Neural cell (in vitro differentiated cells): ENCODE measurements at regions not wholly inside any gene's neighbourhood (a gene's known extent, or its start where the extent isn't known, plus 50 kb on each side); places are given as distances from the start of the nearest gene placed in this dataset.
"Not testable (repeated sequence)": the region's sequence is repeated elsewhere in the genome, so short reads cannot be mapped to it uniquely, and the experiment has no call there.

Source experiments
- H2AFZ ChIP-seq: fragments of 200-600, 300-800 bp; sonication (generic), shearing (Covaris generic); 2 replicates; pipeline ENCODE4 v1.6.0; 2014; ENCODE audit warnings: low read depth, mild to moderate bottlenecking, antibody characterized with exemption, low read length, moderate library complexity
- H3F3A ChIP-seq: fragments of 200-600 bp; shearing (Covaris generic); 2 replicates; pipeline ENCODE4 v1.6.1; 2016; ENCODE audit warnings: mild to moderate bottlenecking, moderate library complexity, mixed read lengths, antibody characterized with exemption, low read length; ENCODE audit not compliant: insufficient read depth, poor library complexity, severe bottlenecking
- H3K27ac ChIP-seq: fragments of 200-600, 300-800 bp; sonication (generic), shearing (Covaris generic); 2 replicates; pipeline ENCODE4 v1.5.1; 2014; ENCODE audit warnings: mild to moderate bottlenecking, low read length, moderate library complexity
- H3K27me3 ChIP-seq: fragments of 300-800, 200-600 bp; sonication (generic), shearing (Covaris generic); 2 replicates; pipeline ENCODE4 v1.6.0; 2014; ENCODE audit warnings: mild to moderate bottlenecking, low read depth, low read length, moderate library complexity; ENCODE audit not compliant: insufficient read depth
- H3K36me3 ChIP-seq: fragments of 300-800, 200-600 bp; sonication (generic), shearing (Covaris generic); 2 replicates; pipeline ENCODE4 v1.5.1; 2014; ENCODE audit warnings: mild to moderate bottlenecking, antibody characterized with exemption, low read length, moderate library complexity; ENCODE audit not compliant: insufficient read depth
- H3K4me2 ChIP-seq: fragments of 300-800, 200-600 bp; sonication (generic), shearing (Covaris generic); 2 replicates; pipeline ENCODE4 v1.6.0; 2014; ENCODE audit warnings: mild to moderate bottlenecking, low read length
- H3K4me3 ChIP-seq: fragments of 300-800, 200-600 bp; sonication (generic), shearing (Covaris generic); 2 replicates; pipeline ENCODE4 v1.5.1; 2014; ENCODE audit warnings: mild to moderate bottlenecking, low read length, moderate library complexity
- H3K79me2 ChIP-seq: fragments of 200-600 bp; shearing (Covaris generic); replicated peaks from 2 replicates; pipeline ENCODE4 v1.6.0; 2014; ENCODE audit warnings: mild to moderate bottlenecking, low read length, moderate library complexity; ENCODE audit not compliant: insufficient read depth
- H3K9ac ChIP-seq: fragments of 300-800, 200-600 bp; sonication (generic), shearing (Covaris generic); 2 replicates; pipeline ENCODE4 v1.6.1; 2016; ENCODE audit warnings: mild to moderate bottlenecking, low read length, mixed read lengths
- H3K9me2 ChIP-seq: fragments of 200-600 bp; shearing (Covaris generic); 2 replicates; pipeline ENCODE4 v1.6.1; 2016; ENCODE audit warnings: mild to moderate bottlenecking, low read length, mixed read lengths; ENCODE audit not compliant: insufficient read depth
- H3K9me3 ChIP-seq: fragments of 200-600, 300-800 bp; sonication (generic), shearing (Covaris generic); 2 replicates; pipeline ENCODE4 v1.6.1; 2016; ENCODE audit warnings: mild to moderate bottlenecking, mixed run types, low read length, moderate library complexity, mixed read lengths
- H4K20me1 ChIP-seq: fragments of 200-600 bp; shearing (Covaris generic); 2 replicates; pipeline ENCODE4 v1.6.1; 2016; ENCODE audit warnings: mild to moderate bottlenecking, mixed run types; ENCODE audit not compliant: insufficient read depth
- EP300 ChIP-seq: fragments of 450-650 bp; conservative IDR thresholded peaks from 2 replicates; pipeline ENCODE4 v1.6.1; 2014; ENCODE audit warnings: antibody characterized with exemption, mild to moderate bottlenecking, moderate library complexity; ENCODE audit not compliant: poor library complexity, severe bottlenecking
- EZH2 ChIP-seq: fragments of 200-600, 300-800 bp; shearing (Covaris generic), sonication (generic); IDR thresholded peaks from 2 replicates; pipeline ENCODE4 v1.6.1; 2014; ENCODE audit warnings: antibody characterized with exemption, low read length, borderline replicate concordance, mild to moderate bottlenecking; ENCODE audit not compliant: insufficient read depth, poor library complexity, severe bottlenecking
- MXI1 ChIP-seq: fragments of 450-650 bp; conservative IDR thresholded peaks from 2 replicates; pipeline ENCODE4 v1.6.1; 2014; ENCODE audit warnings: antibody characterized with exemption, mild to moderate bottlenecking; ENCODE audit not compliant: poor library complexity, severe bottlenecking
- POLR2AphosphoS5 ChIP-seq: IDR thresholded peaks from 2 replicates; pipeline ENCODE4 v1.6.1; 2012
- RAD21 ChIP-seq: fragments of 450-650 bp; conservative IDR thresholded peaks from 2 replicates; pipeline ENCODE4 v1.6.1; 2014; ENCODE audit warnings: antibody characterized with exemption, mild to moderate bottlenecking, moderate library complexity
- SMC3 ChIP-seq: fragments of 450-650 bp; conservative IDR thresholded peaks from 2 replicates; pipeline ENCODE4 v1.6.1; 2014; ENCODE audit warnings: antibody characterized with exemption, mild to moderate bottlenecking, moderate library complexity; ENCODE audit not compliant: poor library complexity
- TAF1 ChIP-seq: IDR thresholded peaks from 2 replicates; pipeline ENCODE4 v1.6.1; 2012; ENCODE audit warnings: low read depth
- TF ChIP-seq, protein P1 (sequence below): fragments of 450-650 bp; IDR thresholded peaks from 2 replicates; pipeline ENCODE4 v1.5.1; 2014; ENCODE audit warnings: antibody characterized with exemption, mild to moderate bottlenecking, moderate library complexity; ENCODE audit not compliant: poor library complexity, severe bottlenecking
- TF ChIP-seq, protein P2 (sequence below): IDR thresholded peaks from 2 replicates; pipeline ENCODE4 v1.6.1; 2012; ENCODE audit warnings: borderline replicate concordance

DNA sequence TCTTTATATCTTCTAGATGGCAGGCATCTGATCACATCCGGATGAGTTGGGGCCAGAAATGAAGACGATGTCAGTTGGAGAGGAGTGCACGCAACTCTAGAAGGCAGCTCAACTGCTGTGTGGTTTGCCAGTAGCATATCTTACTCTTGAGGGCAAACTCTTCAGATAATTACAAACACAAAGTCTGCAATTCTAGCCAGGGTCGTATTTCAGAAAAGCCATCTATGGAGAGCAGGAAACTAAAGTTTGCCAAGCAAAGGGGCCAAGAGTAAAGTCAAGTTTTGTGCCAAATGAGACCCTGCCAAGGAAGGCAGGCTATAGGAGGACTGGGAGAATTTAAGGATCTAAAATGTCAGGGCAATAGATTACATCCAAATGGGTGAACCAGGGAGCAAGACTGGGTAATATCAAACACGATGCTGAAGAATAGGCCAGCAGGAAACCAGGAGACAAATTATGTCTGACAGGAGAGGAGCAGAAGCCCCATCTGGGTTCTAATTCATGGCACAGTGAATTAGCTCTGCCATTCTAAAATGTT is 312.5 kb upstream of the SEMA3C start:
- Histone ChIP-seq H3K27ac (peak overlapping the region; percentile 24), H3K36me3 (no peaks in the 10 kb centered on the region), H3F3A (peaks cover 3% of the 10 kb centered on the region), H3K27me3 (no peaks in the 10 kb centered on the region), H4K20me1 (no peaks in the 10 kb centered on the region), H3K9ac (peak overlapping the region; percentile 0), H3K79me2 (no peaks in the 10 kb centered on the region), H3K4me3 (no peak overlapping the region), H3K9me3 (no peaks in the 10 kb centered on the region), H2AFZ (no peak overlapping the region), H3K4me2 (no peak overlapping the region), H3K9me2 (no peaks in the 10 kb centered on the region)
- no peak for TF ChIP-seq EZH2
- TF ChIP-seq EP300: no peak
- no peak for TF ChIP-seq RAD21
- TF ChIP-seq, protein P1, sequence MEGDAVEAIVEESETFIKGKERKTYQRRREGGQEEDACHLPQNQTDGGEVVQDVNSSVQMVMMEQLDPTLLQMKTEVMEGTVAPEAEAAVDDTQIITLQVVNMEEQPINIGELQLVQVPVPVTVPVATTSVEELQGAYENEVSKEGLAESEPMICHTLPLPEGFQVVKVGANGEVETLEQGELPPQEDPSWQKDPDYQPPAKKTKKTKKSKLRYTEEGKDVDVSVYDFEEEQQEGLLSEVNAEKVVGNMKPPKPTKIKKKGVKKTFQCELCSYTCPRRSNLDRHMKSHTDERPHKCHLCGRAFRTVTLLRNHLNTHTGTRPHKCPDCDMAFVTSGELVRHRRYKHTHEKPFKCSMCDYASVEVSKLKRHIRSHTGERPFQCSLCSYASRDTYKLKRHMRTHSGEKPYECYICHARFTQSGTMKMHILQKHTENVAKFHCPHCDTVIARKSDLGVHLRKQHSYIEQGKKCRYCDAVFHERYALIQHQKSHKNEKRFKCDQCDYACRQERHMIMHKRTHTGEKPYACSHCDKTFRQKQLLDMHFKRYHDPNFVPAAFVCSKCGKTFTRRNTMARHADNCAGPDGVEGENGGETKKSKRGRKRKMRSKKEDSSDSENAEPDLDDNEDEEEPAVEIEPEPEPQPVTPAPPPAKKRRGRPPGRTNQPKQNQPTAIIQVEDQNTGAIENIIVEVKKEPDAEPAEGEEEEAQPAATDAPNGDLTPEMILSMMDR: no peak

DNA sequence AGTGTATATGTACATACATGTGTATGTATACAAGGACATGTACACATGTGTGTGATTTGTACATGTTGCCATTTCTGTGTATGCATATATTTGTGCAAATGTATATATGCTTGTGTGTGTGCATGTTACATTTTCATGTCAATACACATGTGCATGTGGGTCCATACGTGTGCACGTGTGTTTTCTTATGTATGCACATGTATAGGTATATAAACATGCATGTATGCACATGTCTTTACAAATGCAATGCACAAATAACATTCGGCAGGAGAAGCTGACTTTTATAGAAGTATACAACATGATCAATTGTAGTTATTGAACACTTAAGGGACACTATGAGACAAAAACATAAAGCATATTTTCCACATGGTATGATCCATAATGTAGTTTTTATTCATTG is 307.4 kb upstream of the SEMA3C start:
- no peak overlapping the region for H3K9ac ChIP-seq
- no peak overlapping the region for H3K27ac ChIP-seq
- H3K4me3 ChIP-seq: no peak overlapping the region
- H3F3A ChIP-seq: peaks cover 3% of the 10 kb centered on the region
- H3K9me3 ChIP-seq: peaks cover 7% of the 10 kb centered on the region
- H3K27me3 ChIP-seq: no peaks in the 10 kb centered on the region
- TF ChIP-seq, protein P1: no peak
- TF ChIP-seq EP300: no peak
- no peak for TF ChIP-seq RAD21
- TF ChIP-seq SMC3: no peak
- no peak for TF ChIP-seq POLR2AphosphoS5
- TF ChIP-seq, protein P2, sequence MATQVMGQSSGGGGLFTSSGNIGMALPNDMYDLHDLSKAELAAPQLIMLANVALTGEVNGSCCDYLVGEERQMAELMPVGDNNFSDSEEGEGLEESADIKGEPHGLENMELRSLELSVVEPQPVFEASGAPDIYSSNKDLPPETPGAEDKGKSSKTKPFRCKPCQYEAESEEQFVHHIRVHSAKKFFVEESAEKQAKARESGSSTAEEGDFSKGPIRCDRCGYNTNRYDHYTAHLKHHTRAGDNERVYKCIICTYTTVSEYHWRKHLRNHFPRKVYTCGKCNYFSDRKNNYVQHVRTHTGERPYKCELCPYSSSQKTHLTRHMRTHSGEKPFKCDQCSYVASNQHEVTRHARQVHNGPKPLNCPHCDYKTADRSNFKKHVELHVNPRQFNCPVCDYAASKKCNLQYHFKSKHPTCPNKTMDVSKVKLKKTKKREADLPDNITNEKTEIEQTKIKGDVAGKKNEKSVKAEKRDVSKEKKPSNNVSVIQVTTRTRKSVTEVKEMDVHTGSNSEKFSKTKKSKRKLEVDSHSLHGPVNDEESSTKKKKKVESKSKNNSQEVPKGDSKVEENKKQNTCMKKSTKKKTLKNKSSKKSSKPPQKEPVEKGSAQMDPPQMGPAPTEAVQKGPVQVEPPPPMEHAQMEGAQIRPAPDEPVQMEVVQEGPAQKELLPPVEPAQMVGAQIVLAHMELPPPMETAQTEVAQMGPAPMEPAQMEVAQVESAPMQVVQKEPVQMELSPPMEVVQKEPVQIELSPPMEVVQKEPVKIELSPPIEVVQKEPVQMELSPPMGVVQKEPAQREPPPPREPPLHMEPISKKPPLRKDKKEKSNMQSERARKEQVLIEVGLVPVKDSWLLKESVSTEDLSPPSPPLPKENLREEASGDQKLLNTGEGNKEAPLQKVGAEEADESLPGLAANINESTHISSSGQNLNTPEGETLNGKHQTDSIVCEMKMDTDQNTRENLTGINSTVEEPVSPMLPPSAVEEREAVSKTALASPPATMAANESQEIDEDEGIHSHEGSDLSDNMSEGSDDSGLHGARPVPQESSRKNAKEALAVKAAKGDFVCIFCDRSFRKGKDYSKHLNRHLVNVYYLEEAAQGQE: no peak
- TF ChIP-seq TAF1: no peak
- no peak for TF ChIP-seq EZH2
- TF ChIP-seq MXI1: no peak
- no peaks in the 10 kb centered on the region for H3K36me3 ChIP-seq
- no peaks in the 10 kb centered on the region for H3K79me2 ChIP-seq
- H2AFZ ChIP-seq: no peak overlapping the region
- H4K20me1 ChIP-seq: no peaks in the 10 kb centered on the region
- H3K4me2 ChIP-seq: no peak overlapping the region
- no peaks in the 10 kb centered on the region for H3K9me2 ChIP-seq

DNA sequence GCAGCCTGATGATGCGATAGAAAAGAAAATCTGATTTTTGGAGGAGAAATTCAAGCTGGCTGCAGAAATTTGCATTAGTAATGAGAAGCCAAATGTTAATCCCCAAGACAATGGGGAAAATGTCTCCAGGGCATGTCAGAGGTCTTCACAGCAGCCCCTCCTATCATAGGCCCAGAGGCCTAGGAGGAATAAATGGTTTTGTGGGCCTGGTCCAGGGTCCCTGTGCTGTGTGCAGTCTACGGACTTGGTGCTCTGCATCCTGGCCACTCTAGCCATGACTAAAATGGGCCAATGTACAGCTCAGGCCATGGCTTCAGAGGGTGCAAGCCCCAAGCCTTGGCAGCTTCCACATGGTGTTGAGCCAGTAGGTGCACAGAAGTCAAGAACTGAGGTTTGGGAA is 303.8 kb upstream of the SEMA3C start:
- not testable (repeated sequence) for H4K20me1 ChIP-seq, H3K4me3 ChIP-seq, H3K4me2 ChIP-seq

More for the DNA sequence above, 303.8 kb upstream of the SEMA3C start:
- not testable (repeated sequence) for H2AFZ ChIP-seq, H3K9ac ChIP-seq, H3K36me3 ChIP-seq, H3F3A ChIP-seq, H3K9me3 ChIP-seq, H3K27ac ChIP-seq, H3K79me2 ChIP-seq, H3K27me3 ChIP-seq, H3K9me2 ChIP-seq
